ENCODE measurements at regions not wholly inside any gene's neighbourhood (a gene's known extent, or its start where the extent isn't known, plus 50 kb on each side); places are given as distances from the start of the nearest gene placed in this dataset.

- TF ChIP-seq, protein P1, sequence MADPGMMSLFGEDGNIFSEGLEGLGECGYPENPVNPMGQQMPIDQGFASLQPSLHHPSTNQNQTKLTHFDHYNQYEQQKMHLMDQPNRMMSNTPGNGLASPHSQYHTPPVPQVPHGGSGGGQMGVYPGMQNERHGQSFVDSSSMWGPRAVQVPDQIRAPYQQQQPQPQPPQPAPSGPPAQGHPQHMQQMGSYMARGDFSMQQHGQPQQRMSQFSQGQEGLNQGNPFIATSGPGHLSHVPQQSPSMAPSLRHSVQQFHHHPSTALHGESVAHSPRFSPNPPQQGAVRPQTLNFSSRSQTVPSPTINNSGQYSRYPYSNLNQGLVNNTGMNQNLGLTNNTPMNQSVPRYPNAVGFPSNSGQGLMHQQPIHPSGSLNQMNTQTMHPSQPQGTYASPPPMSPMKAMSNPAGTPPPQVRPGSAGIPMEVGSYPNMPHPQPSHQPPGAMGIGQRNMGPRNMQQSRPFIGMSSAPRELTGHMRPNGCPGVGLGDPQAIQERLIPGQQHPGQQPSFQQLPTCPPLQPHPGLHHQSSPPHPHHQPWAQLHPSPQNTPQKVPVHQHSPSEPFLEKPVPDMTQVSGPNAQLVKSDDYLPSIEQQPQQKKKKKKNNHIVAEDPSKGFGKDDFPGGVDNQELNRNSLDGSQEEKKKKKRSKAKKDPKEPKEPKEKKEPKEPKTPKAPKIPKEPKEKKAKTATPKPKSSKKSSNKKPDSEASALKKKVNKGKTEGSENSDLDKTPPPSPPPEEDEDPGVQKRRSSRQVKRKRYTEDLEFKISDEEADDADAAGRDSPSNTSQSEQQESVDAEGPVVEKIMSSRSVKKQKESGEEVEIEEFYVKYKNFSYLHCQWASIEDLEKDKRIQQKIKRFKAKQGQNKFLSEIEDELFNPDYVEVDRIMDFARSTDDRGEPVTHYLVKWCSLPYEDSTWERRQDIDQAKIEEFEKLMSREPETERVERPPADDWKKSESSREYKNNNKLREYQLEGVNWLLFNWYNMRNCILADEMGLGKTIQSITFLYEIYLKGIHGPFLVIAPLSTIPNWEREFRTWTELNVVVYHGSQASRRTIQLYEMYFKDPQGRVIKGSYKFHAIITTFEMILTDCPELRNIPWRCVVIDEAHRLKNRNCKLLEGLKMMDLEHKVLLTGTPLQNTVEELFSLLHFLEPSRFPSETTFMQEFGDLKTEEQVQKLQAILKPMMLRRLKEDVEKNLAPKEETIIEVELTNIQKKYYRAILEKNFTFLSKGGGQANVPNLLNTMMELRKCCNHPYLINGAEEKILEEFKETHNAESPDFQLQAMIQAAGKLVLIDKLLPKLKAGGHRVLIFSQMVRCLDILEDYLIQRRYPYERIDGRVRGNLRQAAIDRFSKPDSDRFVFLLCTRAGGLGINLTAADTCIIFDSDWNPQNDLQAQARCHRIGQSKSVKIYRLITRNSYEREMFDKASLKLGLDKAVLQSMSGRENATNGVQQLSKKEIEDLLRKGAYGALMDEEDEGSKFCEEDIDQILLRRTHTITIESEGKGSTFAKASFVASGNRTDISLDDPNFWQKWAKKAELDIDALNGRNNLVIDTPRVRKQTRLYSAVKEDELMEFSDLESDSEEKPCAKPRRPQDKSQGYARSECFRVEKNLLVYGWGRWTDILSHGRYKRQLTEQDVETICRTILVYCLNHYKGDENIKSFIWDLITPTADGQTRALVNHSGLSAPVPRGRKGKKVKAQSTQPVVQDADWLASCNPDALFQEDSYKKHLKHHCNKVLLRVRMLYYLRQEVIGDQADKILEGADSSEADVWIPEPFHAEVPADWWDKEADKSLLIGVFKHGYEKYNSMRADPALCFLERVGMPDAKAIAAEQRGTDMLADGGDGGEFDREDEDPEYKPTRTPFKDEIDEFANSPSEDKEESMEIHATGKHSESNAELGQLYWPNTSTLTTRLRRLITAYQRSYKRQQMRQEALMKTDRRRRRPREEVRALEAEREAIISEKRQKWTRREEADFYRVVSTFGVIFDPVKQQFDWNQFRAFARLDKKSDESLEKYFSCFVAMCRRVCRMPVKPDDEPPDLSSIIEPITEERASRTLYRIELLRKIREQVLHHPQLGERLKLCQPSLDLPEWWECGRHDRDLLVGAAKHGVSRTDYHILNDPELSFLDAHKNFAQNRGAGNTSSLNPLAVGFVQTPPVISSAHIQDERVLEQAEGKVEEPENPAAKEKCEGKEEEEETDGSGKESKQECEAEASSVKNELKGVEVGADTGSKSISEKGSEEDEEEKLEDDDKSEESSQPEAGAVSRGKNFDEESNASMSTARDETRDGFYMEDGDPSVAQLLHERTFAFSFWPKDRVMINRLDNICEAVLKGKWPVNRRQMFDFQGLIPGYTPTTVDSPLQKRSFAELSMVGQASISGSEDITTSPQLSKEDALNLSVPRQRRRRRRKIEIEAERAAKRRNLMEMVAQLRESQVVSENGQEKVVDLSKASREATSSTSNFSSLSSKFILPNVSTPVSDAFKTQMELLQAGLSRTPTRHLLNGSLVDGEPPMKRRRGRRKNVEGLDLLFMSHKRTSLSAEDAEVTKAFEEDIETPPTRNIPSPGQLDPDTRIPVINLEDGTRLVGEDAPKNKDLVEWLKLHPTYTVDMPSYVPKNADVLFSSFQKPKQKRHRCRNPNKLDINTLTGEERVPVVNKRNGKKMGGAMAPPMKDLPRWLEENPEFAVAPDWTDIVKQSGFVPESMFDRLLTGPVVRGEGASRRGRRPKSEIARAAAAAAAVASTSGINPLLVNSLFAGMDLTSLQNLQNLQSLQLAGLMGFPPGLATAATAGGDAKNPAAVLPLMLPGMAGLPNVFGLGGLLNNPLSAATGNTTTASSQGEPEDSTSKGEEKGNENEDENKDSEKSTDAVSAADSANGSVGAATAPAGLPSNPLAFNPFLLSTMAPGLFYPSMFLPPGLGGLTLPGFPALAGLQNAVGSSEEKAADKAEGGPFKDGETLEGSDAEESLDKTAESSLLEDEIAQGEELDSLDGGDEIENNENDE (IDR thresholded peaks at IDR 0.05; ENCODE audit: low read depth, low read length), result no peak
- TF ChIP-seq NFRKB (IDR thresholded peaks at IDR 0.05; ENCODE audit: low read depth), result no peak
- TF ChIP-seq, protein P2, sequence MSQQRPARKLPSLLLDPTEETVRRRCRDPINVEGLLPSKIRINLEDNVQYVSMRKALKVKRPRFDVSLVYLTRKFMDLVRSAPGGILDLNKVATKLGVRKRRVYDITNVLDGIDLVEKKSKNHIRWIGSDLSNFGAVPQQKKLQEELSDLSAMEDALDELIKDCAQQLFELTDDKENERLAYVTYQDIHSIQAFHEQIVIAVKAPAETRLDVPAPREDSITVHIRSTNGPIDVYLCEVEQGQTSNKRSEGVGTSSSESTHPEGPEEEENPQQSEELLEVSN (IDR thresholded peaks at IDR 0.05; ENCODE audit: borderline replicate concordance in 1 of 2, extremely low read depth in 1 of 2, insufficient read depth in 1 of 2, insufficient read length in 1 of 2, low read depth in 1 of 2, low read length in 1 of 2, poor library complexity in 1 of 2, severe bottlenecking in 1 of 2), result no peak
- no peak for TF ChIP-seq MED1 (CRISPR knock-in tag; IDR thresholded peaks at IDR 0.05; ENCODE audit: borderline replicate concordance)
- no peak for TF ChIP-seq XRCC4 (IDR thresholded peaks at IDR 0.05; ENCODE audit: extremely low read depth, insufficient read depth, insufficient read length)
- TF ChIP-seq PTRF (tag; IDR thresholded peaks at IDR 0.05), result no peak
- TF ChIP-seq, protein P3, sequence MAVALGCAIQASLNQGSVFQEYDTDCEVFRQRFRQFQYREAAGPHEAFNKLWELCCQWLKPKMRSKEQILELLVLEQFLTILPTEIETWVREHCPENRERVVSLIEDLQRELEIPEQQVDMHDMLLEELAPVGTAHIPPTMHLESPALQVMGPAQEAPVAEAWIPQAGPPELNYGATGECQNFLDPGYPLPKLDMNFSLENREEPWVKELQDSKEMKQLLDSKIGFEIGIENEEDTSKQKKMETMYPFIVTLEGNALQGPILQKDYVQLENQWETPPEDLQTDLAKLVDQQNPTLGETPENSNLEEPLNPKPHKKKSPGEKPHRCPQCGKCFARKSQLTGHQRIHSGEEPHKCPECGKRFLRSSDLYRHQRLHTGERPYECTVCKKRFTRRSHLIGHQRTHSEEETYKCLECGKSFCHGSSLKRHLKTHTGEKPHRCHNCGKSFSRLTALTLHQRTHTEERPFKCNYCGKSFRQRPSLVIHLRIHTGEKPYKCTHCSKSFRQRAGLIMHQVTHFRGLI (CRISPR knock-in tag; IDR thresholded peaks at IDR 0.05), result no peak
These were observed 440.8 kb upstream of the MYT1L start (continued) for GRCh38 chr2:2771721-2772411.

Measured in K562 (cell line).